ENCODE measurements at regions not wholly inside any gene's neighbourhood (a gene's known extent, or its start where the extent isn't known, plus 50 kb on each side); places are given as distances from the start of the nearest gene placed in this dataset.
"Not testable (repeated sequence)": the region's sequence is repeated elsewhere in the genome, so short reads cannot be mapped to it uniquely, and the experiment has no call there.

- no peak for DNase-seq (ENCODE audit: low read depth in 3 of 3, low spot score in 2 of 3)
These were observed 128.2 kb upstream of the RASEF start for GRCh38 chr9:83191154-83191553.

GRCh38 chr9:83189026-83189425 lies 126.1 kb upstream of the RASEF start:
- not testable (repeated sequence) for DNase-seq (ENCODE audit: low read depth in 3 of 3, low spot score in 2 of 3)

GRCh38 chr9:83188277-83188676 lies 125.3 kb upstream of the RASEF start:
- no peak for DNase-seq (ENCODE audit: low read depth in 3 of 3, low spot score in 2 of 3)

- no peak for DNase-seq (ENCODE audit: low read depth in 3 of 3, low spot score in 2 of 3)
These were observed 123.3 kb upstream of the RASEF start for GRCh38 chr9:83186155-83186737.

GRCh38 chr9:83185488-83186154 lies 122.7 kb upstream of the RASEF start:
- no peak for DNase-seq (ENCODE audit: low read depth in 3 of 3, low spot score in 2 of 3)

- DNase-seq (ENCODE audit: low read depth in 3 of 3, low spot score in 2 of 3): no peak
These were observed 120.7 kb upstream of the RASEF start for GRCh38 chr9:83183621-83184020.

GRCh38 chr9:83182071-83182470 lies 119.1 kb upstream of the RASEF start:
- DNase-seq (ENCODE audit: low read depth in 3 of 3, low spot score in 2 of 3): no peak

GRCh38 chr9:83178717-83179116 lies 115.8 kb upstream of the RASEF start:
- no peak for DNase-seq (ENCODE audit: low read depth in 3 of 3, low spot score in 2 of 3)

GRCh38 chr9:83177747-83178146 lies 114.8 kb upstream of the RASEF start:
- no peak for DNase-seq (ENCODE audit: low read depth in 3 of 3, low spot score in 2 of 3)

- DNase-seq (ENCODE audit: low read depth in 3 of 3, low spot score in 2 of 3): no peak
These were observed 104.2 kb upstream of the RASEF start for GRCh38 chr9:83167126-83167525.

GRCh38 chr9:83166372-83166771 lies 103.4 kb upstream of the RASEF start:
- DNase-seq (ENCODE audit: low read depth in 3 of 3, low spot score in 2 of 3): peak in 1 of 3 donors; percentile 13

GRCh38 chr9:83155733-83156132 lies 92.8 kb upstream of the RASEF start:
- no peak for DNase-seq (ENCODE audit: low read depth in 3 of 3, low spot score in 2 of 3)

- DNase-seq (ENCODE audit: low read depth in 3 of 3, low spot score in 2 of 3): no peak
These were observed 91.9 kb upstream of the RASEF start for GRCh38 chr9:83154821-83155220.

GRCh38 chr9:83154087-83154736 lies 91.3 kb upstream of the RASEF start:
- no peak for DNase-seq (ENCODE audit: low read depth in 3 of 3, low spot score in 2 of 3)

GRCh38 chr9:83153030-83153429 lies 90.1 kb upstream of the RASEF start:
- no peak for DNase-seq (ENCODE audit: low read depth in 3 of 3, low spot score in 2 of 3)

- DNase-seq (ENCODE audit: low read depth in 3 of 3, low spot score in 2 of 3): no peak
These were observed 88.7 kb upstream of the RASEF start for GRCh38 chr9:83151627-83152137.

GRCh38 chr9:83147315-83148149 lies 84.6 kb upstream of the RASEF start:
- DNase-seq (ENCODE audit: low read depth in 3 of 3, low spot score in 2 of 3): no peak

- DNase-seq (ENCODE audit: low read depth in 3 of 3, low spot score in 2 of 3): no peak
These were observed 83.4 kb upstream of the RASEF start for GRCh38 chr9:83146325-83146724.

- no peak for DNase-seq (ENCODE audit: low read depth in 3 of 3, low spot score in 2 of 3)
These were observed 81.5 kb upstream of the RASEF start for GRCh38 chr9:83144492-83144891.

GRCh38 chr9:83142389-83142788 lies 79.4 kb upstream of the RASEF start:
- DNase-seq (ENCODE audit: low read depth in 3 of 3, low spot score in 2 of 3): no peak

GRCh38 chr9:83141887-83142286 lies 78.9 kb upstream of the RASEF start:
- DNase-seq (ENCODE audit: low read depth in 3 of 3, low spot score in 2 of 3): no peak

All from right renal cortex interstitium (tissue), 3 donors.